Psoas muscle (tissue), 7 donors: ENCODE measurements at regions not wholly inside any gene's neighbourhood (a gene's known extent, or its start where the extent isn't known, plus 50 kb on each side); places are given as distances from the start of the nearest gene placed in this dataset.

Source experiments
- ATAC-seq, 4 donors: fragments of 200-7000 bp; cut with Tn5 transposase; one replicate each; pipeline ENCODE4 v1.9.1; 2020; ENCODE audit warnings: moderate library complexity in 3 of 4, mild to moderate bottlenecking in 2 of 4
- DNase-seq, 2 donors: peaks; one replicate each; pipeline ENCODE4 v3.0.0-alpha.2; 2020
- H3K27ac ChIP-seq: fragments of 200-600 bp; one replicate; pipeline ENCODE4 v1.8.0; 2022
- H3K27me3 ChIP-seq, 3 donors: fragments of 200-600 bp in 1 of 3; one replicate each; pipeline versions ENCODE4 v1.6.1 to v1.8.0; 2013 to 2022; ENCODE audit warnings: low read length in 2 of 3, mild to moderate bottlenecking in 2 of 3, moderate library complexity in 1 of 3; ENCODE audit not compliant: insufficient read depth in 3 of 3
- H3K36me3 ChIP-seq, 2 donors: fragments of 200-600 bp in 1 of 2; one replicate each; pipeline versions ENCODE4 v1.6.1 to v1.8.0; 2013 to 2022; ENCODE audit warnings: low read depth in 1 of 2, mild to moderate bottlenecking in 1 of 2, moderate library complexity in 1 of 2; ENCODE audit not compliant: insufficient read depth in 1 of 2
- H3K4me1 ChIP-seq: fragments of 200-600 bp; one replicate; pipeline ENCODE4 v1.8.0; 2022
- H3K4me3 ChIP-seq: fragments of 200-600 bp; one replicate; pipeline ENCODE4 v1.8.0; 2022; ENCODE audit warnings: mild to moderate bottlenecking
- H3K9me3 ChIP-seq: fragments of 200-600 bp; one replicate; pipeline ENCODE4 v1.8.0; 2022
- WGBS, 3 donors: extraction: QIAGEN DNeasy Blood & Tissue Kit; methylation state at CpG; one replicate each; pipeline versions ENCODE4 v1.1.6 to v1.1.7; 2013; 5-methylcytosine and 5-hydroxymethylcytosine counted together
- intact Hi-C, 2 donors: fragments of 100-400 bp; cut with DNase I; formaldehyde crosslinking; loops; one replicate each; pipeline versions ENCODE4 v1.11.0 to v1.14.2; 2022
- TF ChIP-seq, protein P1 (sequence below): fragments of 200-600 bp; IDR thresholded peaks from one replicate; pipeline ENCODE4 v1.8.0; 2022; ENCODE audit warnings: antibody characterized with exemption
- donor health status: healthy with polysubstance abuse.
- donor health status: DM: no; HTN: no; CAD: no; lungs with moderate emphysema.
- donor health status: Bipolar disorder and iron deficiency.
- donor health status: healthy.
- donor health status: DM: yes; HTN: yes; CAD: no.
- donor health status: DM: no; HTN: no; CAD: no.
- donor health status: DM: yes; HTN: yes; CAD: no.

DNA sequence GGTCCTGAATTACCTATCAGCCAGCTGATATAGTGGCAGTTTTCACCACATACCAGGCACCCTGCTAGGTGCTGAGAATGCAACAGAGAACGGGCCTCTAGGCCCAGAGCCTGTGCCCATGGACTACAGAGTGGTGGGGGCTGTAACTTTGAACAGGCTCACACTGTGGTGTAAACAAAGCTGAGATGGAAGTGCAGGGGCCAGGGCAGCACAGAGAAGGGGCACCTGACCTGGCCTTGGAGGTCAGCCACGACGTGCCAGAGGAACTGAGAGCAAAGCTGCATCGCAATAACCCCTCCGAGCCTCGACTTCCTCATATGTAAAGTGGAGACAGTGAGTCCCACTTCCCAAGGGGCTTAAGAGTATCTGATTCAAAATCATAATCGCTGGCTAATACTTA is 105.8 kb downstream of the MAFB start:
- no peaks in the 10 kb centered on the region for H3K9me3 ChIP-seq
- H3K27me3 ChIP-seq: no peaks in the 10 kb centered on the region
- no peak for ATAC-seq
- WGBS, 3 donors: 82 to 83% (median 83%) methylated on average over 7 of the region's 7 CpGs
- peaks cover 3% of the 10 kb centered on the region for H3K4me1 ChIP-seq
- TF ChIP-seq, protein P1, sequence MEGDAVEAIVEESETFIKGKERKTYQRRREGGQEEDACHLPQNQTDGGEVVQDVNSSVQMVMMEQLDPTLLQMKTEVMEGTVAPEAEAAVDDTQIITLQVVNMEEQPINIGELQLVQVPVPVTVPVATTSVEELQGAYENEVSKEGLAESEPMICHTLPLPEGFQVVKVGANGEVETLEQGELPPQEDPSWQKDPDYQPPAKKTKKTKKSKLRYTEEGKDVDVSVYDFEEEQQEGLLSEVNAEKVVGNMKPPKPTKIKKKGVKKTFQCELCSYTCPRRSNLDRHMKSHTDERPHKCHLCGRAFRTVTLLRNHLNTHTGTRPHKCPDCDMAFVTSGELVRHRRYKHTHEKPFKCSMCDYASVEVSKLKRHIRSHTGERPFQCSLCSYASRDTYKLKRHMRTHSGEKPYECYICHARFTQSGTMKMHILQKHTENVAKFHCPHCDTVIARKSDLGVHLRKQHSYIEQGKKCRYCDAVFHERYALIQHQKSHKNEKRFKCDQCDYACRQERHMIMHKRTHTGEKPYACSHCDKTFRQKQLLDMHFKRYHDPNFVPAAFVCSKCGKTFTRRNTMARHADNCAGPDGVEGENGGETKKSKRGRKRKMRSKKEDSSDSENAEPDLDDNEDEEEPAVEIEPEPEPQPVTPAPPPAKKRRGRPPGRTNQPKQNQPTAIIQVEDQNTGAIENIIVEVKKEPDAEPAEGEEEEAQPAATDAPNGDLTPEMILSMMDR: no peak
- no peak for DNase-seq
- H3K27ac ChIP-seq: no peak overlapping the region
- peaks cover 0 to 2% of the 10 kb centered on the region in 2 donors for H3K36me3 ChIP-seq
- intact Hi-C loops: no loop called here
- H3K4me3 ChIP-seq: no peak overlapping the region

DNA sequence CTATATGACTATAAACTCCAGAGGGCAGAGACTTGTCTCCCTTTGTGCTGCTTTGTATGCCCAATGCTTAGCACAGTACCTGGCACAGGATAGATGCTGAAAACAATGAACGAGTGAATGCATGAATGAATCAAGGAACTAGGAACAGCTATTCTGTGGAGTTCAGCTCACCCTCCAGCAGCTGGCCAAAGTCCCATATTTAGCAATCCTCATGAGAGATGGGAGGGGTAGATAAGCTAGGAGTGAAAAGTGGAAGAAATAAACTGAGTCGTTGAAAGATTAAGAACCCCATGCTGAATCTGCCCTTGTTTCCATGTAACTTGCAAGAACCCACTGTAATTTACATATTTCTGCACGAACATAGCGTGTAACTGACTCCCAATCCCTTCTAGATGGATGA is 106.5 kb downstream of the MAFB start:
- DNase-seq: no peak

DNA sequence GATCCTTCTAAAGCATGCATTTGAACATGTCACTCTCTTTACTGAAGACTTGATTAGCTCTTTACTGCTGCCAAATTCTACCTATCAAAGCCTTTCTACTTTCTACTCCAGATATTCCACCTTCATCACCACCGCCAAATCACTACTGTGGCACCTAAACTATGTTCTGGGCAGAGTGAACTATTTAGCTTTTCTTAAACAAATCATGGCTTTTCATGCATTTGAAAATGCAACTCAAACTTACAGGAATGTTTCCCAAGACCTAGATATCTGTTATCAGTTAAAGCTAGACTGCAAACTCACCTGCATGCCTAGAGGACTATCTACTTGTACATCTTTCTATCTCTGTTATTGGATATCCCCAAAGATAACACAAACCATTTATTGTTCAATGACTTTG is 109.3 kb downstream of the MAFB start:
- H3K36me3 ChIP-seq: peaks cover 0 to 2% of the 10 kb centered on the region in 2 donors
- DNase-seq (no peak), ATAC-seq (no peak)
- H3K4me1 ChIP-seq: peaks cover 3% of the 10 kb centered on the region
- H3K9me3 ChIP-seq: no peaks in the 10 kb centered on the region
- no peaks in the 10 kb centered on the region for H3K27me3 ChIP-seq
- TF ChIP-seq, protein P1: no peak
- H3K27ac ChIP-seq: no peak overlapping the region
- 97 to 99% (median 97%) methylated on average over 1 of the region's 1 CpG for WGBS, 3 donors
- H3K4me3 ChIP-seq: no peak overlapping the region
- intact Hi-C loops: no loop called here

More for the DNA sequence above, 106.5 kb downstream of the MAFB start:
- Histone ChIP-seq H3K4me1 (peaks cover 3% of the 10 kb centered on the region), H3K27ac (no peak overlapping the region), H3K9me3 (no peaks in the 10 kb centered on the region), H3K4me3 (no peak overlapping the region), H3K36me3 (peaks cover 0 to 2% of the 10 kb centered on the region in 2 donors), H3K27me3 (no peaks in the 10 kb centered on the region)
- 79 to 81% (median 80%) methylated on average over 4 of the region's 4 CpGs for WGBS, 3 donors
- ATAC-seq: no peak
- TF ChIP-seq, protein P1: no peak
- intact Hi-C loops: no loop called here

DNA sequence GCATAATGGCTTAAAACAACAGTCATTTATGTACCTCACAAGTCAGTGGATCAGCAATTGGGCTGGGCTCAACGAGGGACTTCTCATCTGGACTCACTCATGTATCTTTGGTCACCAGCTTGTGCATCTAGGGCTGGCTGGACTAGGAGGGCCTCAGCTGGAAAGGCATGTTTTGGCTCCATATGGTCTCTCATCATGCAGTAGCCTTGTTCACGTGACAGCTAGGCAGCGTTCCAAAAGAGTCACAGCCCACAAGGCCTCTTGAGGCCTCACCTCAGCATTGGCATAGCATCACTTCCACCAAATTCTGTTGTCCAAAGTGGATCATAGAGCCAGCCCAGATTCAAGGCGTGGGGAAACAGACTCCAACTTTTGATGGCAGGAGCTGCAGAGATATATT is 110.1 kb downstream of the MAFB start:
- no peak for ATAC-seq
- intact Hi-C loops: no loop called here
- DNase-seq: no peak
- no peaks in the 10 kb centered on the region for H3K27me3 ChIP-seq
- TF ChIP-seq, protein P1: no peak
- H3K4me3 ChIP-seq: no peak overlapping the region
- peaks cover 0 to 2% of the 10 kb centered on the region in 2 donors for H3K36me3 ChIP-seq
- H3K9me3 ChIP-seq: no peaks in the 10 kb centered on the region
- no peak overlapping the region for H3K27ac ChIP-seq
- 45 to 64% (median 50%) methylated on average over 4 of the region's 4 CpGs for WGBS, 3 donors
- no peaks in the 10 kb centered on the region for H3K4me1 ChIP-seq

DNA sequence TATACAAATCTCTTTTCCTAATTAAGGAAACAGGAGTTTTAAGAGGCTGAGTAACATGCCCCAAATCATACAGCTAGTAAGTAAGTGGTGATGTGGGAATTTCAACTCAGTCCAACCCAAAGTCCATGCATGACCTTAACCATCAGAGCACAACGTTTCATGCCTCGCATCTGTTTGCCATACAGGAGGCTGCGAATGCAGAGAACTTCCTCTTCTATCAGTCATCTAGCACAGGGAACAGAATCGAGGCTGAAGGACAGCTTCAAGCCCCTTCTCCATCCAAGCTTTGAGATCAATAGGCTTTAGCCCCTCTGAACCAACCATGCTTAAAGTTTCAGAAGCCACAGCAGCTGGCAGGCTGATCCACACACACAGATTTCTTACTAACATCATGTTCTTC is 113.2 kb downstream of the MAFB start:
- Histone ChIP-seq H3K4me1 (no peaks in the 10 kb centered on the region), H3K36me3 (no peaks in the 10 kb centered on the region), H3K4me3 (no peak overlapping the region), H3K27me3 (no peaks in the 10 kb centered on the region), H3K27ac (no peak overlapping the region), H3K9me3 (no peaks in the 10 kb centered on the region)
- TF ChIP-seq, protein P1: no peak
- no peak for ATAC-seq
- WGBS, 3 donors: 48 to 55% (median 50%) methylated on average over 4 of the region's 4 CpGs
- no peak for DNase-seq
- intact Hi-C loops: no loop called here
